ENCODE measurements at regions not wholly inside any gene's neighbourhood (a gene's known extent, or its start where the extent isn't known, plus 50 kb on each side); places are given as distances from the start of the nearest gene placed in this dataset.
A peak's percentile ranks its signal among the peaks of the same experiment; 100 is the strongest.

- no peak overlapping the region for H3K14ac ChIP-seq (ENCODE audit: low read length)
Measured at GRCh38 chr10:36728626-36729025, 396.8 kb upstream of the ANKRD30A start.

GRCh38 chr10:36725581-36726520 is 399.5 kb upstream of the ANKRD30A start:
- Histone ChIP-seq H3K4ac (ENCODE audit: low read length) (no peak overlapping the region), H3K27ac (replicated peaks; ENCODE audit: low read length) (no peak overlapping the region), H2AK5ac (ENCODE audit: low read depth, low read length) (no peak overlapping the region), H4K8ac (ENCODE audit: low read depth, low read length) (no peak overlapping the region), H2BK15ac (ENCODE audit: low read length) (no peak overlapping the region), H2BK5ac (ENCODE audit: low read length) (no peak overlapping the region), H3K9me3 (replicated peaks in 1 of 2; ENCODE audit: control insufficient read depth in 2 of 2, insufficient read depth in 1 of 2, low read depth in 1 of 2, low read length in 2 of 2) (no peaks in the 10 kb centered on the region), H3K36me3 (replicated peaks in 1 of 2; ENCODE audit: control insufficient read depth in 2 of 2, insufficient read depth in 2 of 2, low read length in 2 of 2) (no peaks in the 10 kb centered on the region), H3K4me1 (ENCODE audit: control insufficient read depth in 2 of 2, insufficient read depth in 1 of 2, low read depth in 1 of 2, low read length in 2 of 2) (peaks cover 0 to 1% of the 10 kb centered on the region in 2 donors), H3K4me3 (ENCODE audit: low read length in 2 of 2) (no peak overlapping the region), H4K91ac (ENCODE audit: low read depth, low read length, poor library complexity) (no peak overlapping the region), H3K18ac (ENCODE audit: low read length) (no peak overlapping the region), H3K23ac (ENCODE audit: low read depth, low read length, poor library complexity) (no peak overlapping the region), H3K14ac (ENCODE audit: low read length) (no peak overlapping the region), H2BK120ac (ENCODE audit: low read depth, low read length) (no peak overlapping the region), H3K4me2 (ENCODE audit: insufficient read depth, low read length, poor library complexity, severe bottlenecking) (no peak overlapping the region), H2AFZ (ENCODE audit: low read length) (no peak overlapping the region), H3K9ac (ENCODE audit: low read depth, low read length, poor library complexity) (no peak overlapping the region), H3K27me3 (ENCODE audit: control insufficient read depth in 3 of 3, insufficient read depth in 3 of 3, low read depth in 1 of 3, low read length in 3 of 3) (no peaks in the 10 kb centered on the region), H2BK12ac (ENCODE audit: low read length) (no peak overlapping the region), H3K79me1 (ENCODE audit: low read depth, low read length) (no peaks in the 10 kb centered on the region)
- DNase-seq (ENCODE audit: low spot score): peak; percentile 69
- no CpG with 5 or more reads among the region's 6 CpGs for WGBS, 2 donors (ENCODE audit: extremely low coverage in 2 of 2, insufficient read length in 2 of 2, insufficient replicate concordance in 1 of 2)

More at GRCh38 chr10:36728626-36729025, 396.8 kb upstream of the ANKRD30A start:
- H2AFZ ChIP-seq (ENCODE audit: low read length): no peak overlapping the region
- no peak overlapping the region for H4K8ac ChIP-seq (ENCODE audit: low read depth, low read length)
- H3K9me3 ChIP-seq (replicated peaks in 1 of 2; ENCODE audit: control insufficient read depth in 2 of 2, insufficient read depth in 1 of 2, low read depth in 1 of 2, low read length in 2 of 2): no peaks in the 10 kb centered on the region
- H3K18ac ChIP-seq (ENCODE audit: low read length): no peak overlapping the region
- peak overlapping the region; percentile 55 for H3K27ac ChIP-seq (replicated peaks; ENCODE audit: low read length)
- no peak overlapping the region for H2BK15ac ChIP-seq (ENCODE audit: low read length)
- H3K79me1 ChIP-seq (ENCODE audit: low read depth, low read length): no peaks in the 10 kb centered on the region
- H3K9ac ChIP-seq (ENCODE audit: low read depth, low read length, poor library complexity): no peak overlapping the region
- H3K27me3 ChIP-seq (ENCODE audit: control insufficient read depth in 3 of 3, insufficient read depth in 3 of 3, low read depth in 1 of 3, low read length in 3 of 3): no peaks in the 10 kb centered on the region
- no peak overlapping the region for H2BK120ac ChIP-seq (ENCODE audit: low read depth, low read length)
- H4K91ac ChIP-seq (ENCODE audit: low read depth, low read length, poor library complexity): no peak overlapping the region
- H3K23ac ChIP-seq (ENCODE audit: low read depth, low read length, poor library complexity): no peak overlapping the region
- no peak overlapping the region for H3K4ac ChIP-seq (ENCODE audit: low read length)
- no peak overlapping the region for H2AK5ac ChIP-seq (ENCODE audit: low read depth, low read length)
- no peak overlapping the region for H2BK12ac ChIP-seq (ENCODE audit: low read length)
- H3K36me3 ChIP-seq (replicated peaks in 1 of 2; ENCODE audit: control insufficient read depth in 2 of 2, insufficient read depth in 2 of 2, low read length in 2 of 2): no peaks in the 10 kb centered on the region
- H3K4me2 ChIP-seq (ENCODE audit: insufficient read depth, low read length, poor library complexity, severe bottlenecking): no peak overlapping the region
- H2BK5ac ChIP-seq (ENCODE audit: low read length): no peak overlapping the region
- WGBS, 2 donors (ENCODE audit: extremely low coverage in 2 of 2, insufficient read length in 2 of 2, insufficient replicate concordance in 1 of 2): no CpG with 5 or more reads among the region's 2 CpGs
- H3K4me1 ChIP-seq (ENCODE audit: control insufficient read depth in 2 of 2, insufficient read depth in 1 of 2, low read depth in 1 of 2, low read length in 2 of 2): no peaks in the 10 kb centered on the region
- DNase-seq (ENCODE audit: low spot score): no peak
- H3K4me3 ChIP-seq (ENCODE audit: low read length in 2 of 2): no peak overlapping the region

- no peaks in the 10 kb centered on the region for H3K27me3 ChIP-seq (ENCODE audit: control insufficient read depth in 3 of 3, insufficient read depth in 3 of 3, low read depth in 1 of 3, low read length in 3 of 3)
- H2BK12ac ChIP-seq (ENCODE audit: low read length): no peak overlapping the region
- no peak overlapping the region for H4K8ac ChIP-seq (ENCODE audit: low read depth, low read length)
- no peak overlapping the region for H3K4me2 ChIP-seq (ENCODE audit: insufficient read depth, low read length, poor library complexity, severe bottlenecking)
- H4K91ac ChIP-seq (ENCODE audit: low read depth, low read length, poor library complexity): no peak overlapping the region
- H3K14ac ChIP-seq (ENCODE audit: low read length): no peak overlapping the region
- no peak overlapping the region for H2AFZ ChIP-seq (ENCODE audit: low read length)
- no peaks in the 10 kb centered on the region for H3K9me3 ChIP-seq (replicated peaks in 1 of 2; ENCODE audit: control insufficient read depth in 2 of 2, insufficient read depth in 1 of 2, low read depth in 1 of 2, low read length in 2 of 2)
- no peak overlapping the region for H3K4ac ChIP-seq (ENCODE audit: low read length)
- H3K4me3 ChIP-seq (ENCODE audit: low read length in 2 of 2): no peak overlapping the region
- H3K18ac ChIP-seq (ENCODE audit: low read length): no peak overlapping the region
- no peak for DNase-seq (ENCODE audit: low spot score)
- H3K27ac ChIP-seq (replicated peaks; ENCODE audit: low read length): no peak overlapping the region
- H2BK5ac ChIP-seq (ENCODE audit: low read length): no peak overlapping the region
- H3K36me3 ChIP-seq (replicated peaks in 1 of 2; ENCODE audit: control insufficient read depth in 2 of 2, insufficient read depth in 2 of 2, low read length in 2 of 2): no peaks in the 10 kb centered on the region
- no peak overlapping the region for H2BK120ac ChIP-seq (ENCODE audit: low read depth, low read length)
- H3K9ac ChIP-seq (ENCODE audit: low read depth, low read length, poor library complexity): no peak overlapping the region
- no peaks in the 10 kb centered on the region for H3K79me1 ChIP-seq (ENCODE audit: low read depth, low read length)
- no peak overlapping the region for H3K23ac ChIP-seq (ENCODE audit: low read depth, low read length, poor library complexity)
- H2AK5ac ChIP-seq (ENCODE audit: low read depth, low read length): no peak overlapping the region
- H3K4me1 ChIP-seq (ENCODE audit: control insufficient read depth in 2 of 2, insufficient read depth in 1 of 2, low read depth in 1 of 2, low read length in 2 of 2): peaks cover 0 to 1% of the 10 kb centered on the region in 2 donors
- no peak overlapping the region for H2BK15ac ChIP-seq (ENCODE audit: low read length)
- no CpG with 5 or more reads among the region's 9 CpGs for WGBS, 2 donors (ENCODE audit: extremely low coverage in 2 of 2, insufficient read length in 2 of 2, insufficient replicate concordance in 1 of 2)
Measured at GRCh38 chr10:36722777-36723176, 402.6 kb upstream of the ANKRD30A start.

DNA sequence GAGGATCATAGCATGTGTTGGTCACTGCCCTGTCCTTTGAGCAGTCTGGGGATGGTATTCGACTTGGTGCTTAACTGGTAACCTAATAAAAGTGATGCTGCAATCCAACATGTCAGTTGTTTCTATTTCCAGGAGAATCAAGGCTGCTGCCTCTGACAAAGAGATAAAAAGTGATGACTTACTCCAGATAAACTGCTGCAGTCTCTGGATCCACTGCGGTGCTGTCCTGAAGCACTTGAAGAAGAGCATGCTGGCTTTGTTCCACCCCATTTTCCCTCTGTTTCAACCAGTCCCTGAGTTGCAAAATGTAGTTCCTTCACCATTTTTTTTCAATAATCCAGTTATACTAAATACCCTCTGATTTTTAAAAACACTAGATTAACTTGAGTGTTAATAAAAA is 403.5 kb upstream of the ANKRD30A start:
- no peak overlapping the region for H3K4me2 ChIP-seq (ENCODE audit: insufficient read depth, low read length, poor library complexity, severe bottlenecking)
- H3K4me3 ChIP-seq (ENCODE audit: low read length in 2 of 2): no peak overlapping the region
- no peak overlapping the region for H2BK15ac ChIP-seq (ENCODE audit: low read length)
- H3K27me3 ChIP-seq (ENCODE audit: control insufficient read depth in 3 of 3, insufficient read depth in 3 of 3, low read depth in 1 of 3, low read length in 3 of 3): no peaks in the 10 kb centered on the region
- H2BK12ac ChIP-seq (ENCODE audit: low read length): no peak overlapping the region
- H3K18ac ChIP-seq (ENCODE audit: low read length): no peak overlapping the region
- no peak overlapping the region for H4K8ac ChIP-seq (ENCODE audit: low read depth, low read length)
- no peak overlapping the region for H3K23ac ChIP-seq (ENCODE audit: low read depth, low read length, poor library complexity)
- H4K91ac ChIP-seq (ENCODE audit: low read depth, low read length, poor library complexity): no peak overlapping the region
- no peak overlapping the region for H2BK5ac ChIP-seq (ENCODE audit: low read length)
- H3K9ac ChIP-seq (ENCODE audit: low read depth, low read length, poor library complexity): no peak overlapping the region
- peaks cover 0 to 1% of the 10 kb centered on the region in 2 donors for H3K4me1 ChIP-seq (ENCODE audit: control insufficient read depth in 2 of 2, insufficient read depth in 1 of 2, low read depth in 1 of 2, low read length in 2 of 2)
- no peak overlapping the region for H2AK5ac ChIP-seq (ENCODE audit: low read depth, low read length)
- no CpG with 5 or more reads among the region's 2 CpGs for WGBS, 2 donors (ENCODE audit: extremely low coverage in 2 of 2, insufficient read length in 2 of 2, insufficient replicate concordance in 1 of 2)
- H3K27ac ChIP-seq (replicated peaks; ENCODE audit: low read length): no peak overlapping the region
- H2BK120ac ChIP-seq (ENCODE audit: low read depth, low read length): no peak overlapping the region
- no peaks in the 10 kb centered on the region for H3K9me3 ChIP-seq (replicated peaks in 1 of 2; ENCODE audit: control insufficient read depth in 2 of 2, insufficient read depth in 1 of 2, low read depth in 1 of 2, low read length in 2 of 2)
- H3K36me3 ChIP-seq (replicated peaks in 1 of 2; ENCODE audit: control insufficient read depth in 2 of 2, insufficient read depth in 2 of 2, low read length in 2 of 2): no peaks in the 10 kb centered on the region
- H3K14ac ChIP-seq (ENCODE audit: low read length): no peak overlapping the region
- no peak overlapping the region for H2AFZ ChIP-seq (ENCODE audit: low read length)
- H3K4ac ChIP-seq (ENCODE audit: low read length): no peak overlapping the region
- no peak for DNase-seq (ENCODE audit: low spot score)
- no peaks in the 10 kb centered on the region for H3K79me1 ChIP-seq (ENCODE audit: low read depth, low read length)

All from neuronal stem cell (in vitro differentiated cells).